GM20000 (cell line): ENCODE measurements at regions not wholly inside any gene's neighbourhood (a gene's known extent, or its start where the extent isn't known, plus 50 kb on each side); places are given as distances from the start of the nearest gene placed in this dataset.

Source experiments
- DNase-seq: peaks from one replicate; pipeline ENCODE4 v3.0.0; 2012; ENCODE audit warnings: low spot score
- TF ChIP-seq, protein P1 (sequence below): IDR thresholded peaks from 2 replicates; pipeline ENCODE4 v1.5.1; 2012; ENCODE audit warnings: mild to moderate bottlenecking, control low read depth; ENCODE audit errors: extremely low read depth, missing control alignments

DNA sequence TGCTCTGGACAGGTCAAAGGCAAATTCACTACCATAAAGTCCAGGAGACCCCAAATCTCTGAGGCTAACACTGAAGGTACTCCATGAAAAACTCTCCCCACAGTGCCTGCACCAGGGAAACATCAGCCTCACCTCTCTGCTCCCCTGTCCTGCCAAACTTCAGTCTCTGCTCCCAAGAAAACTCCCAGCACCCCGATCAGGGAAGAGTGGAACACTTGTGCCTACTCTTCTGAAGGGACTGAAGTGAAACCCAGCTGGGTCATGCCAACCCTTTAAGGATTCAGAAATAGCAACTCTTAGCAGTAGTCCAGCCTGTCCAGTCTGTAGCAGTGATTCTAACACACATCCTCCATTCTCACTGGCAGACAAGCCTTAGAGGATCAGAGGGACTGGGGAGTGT, 124.2 kb downstream of the FAM174B start:
- DNase-seq: no peak
- TF ChIP-seq, protein P1, sequence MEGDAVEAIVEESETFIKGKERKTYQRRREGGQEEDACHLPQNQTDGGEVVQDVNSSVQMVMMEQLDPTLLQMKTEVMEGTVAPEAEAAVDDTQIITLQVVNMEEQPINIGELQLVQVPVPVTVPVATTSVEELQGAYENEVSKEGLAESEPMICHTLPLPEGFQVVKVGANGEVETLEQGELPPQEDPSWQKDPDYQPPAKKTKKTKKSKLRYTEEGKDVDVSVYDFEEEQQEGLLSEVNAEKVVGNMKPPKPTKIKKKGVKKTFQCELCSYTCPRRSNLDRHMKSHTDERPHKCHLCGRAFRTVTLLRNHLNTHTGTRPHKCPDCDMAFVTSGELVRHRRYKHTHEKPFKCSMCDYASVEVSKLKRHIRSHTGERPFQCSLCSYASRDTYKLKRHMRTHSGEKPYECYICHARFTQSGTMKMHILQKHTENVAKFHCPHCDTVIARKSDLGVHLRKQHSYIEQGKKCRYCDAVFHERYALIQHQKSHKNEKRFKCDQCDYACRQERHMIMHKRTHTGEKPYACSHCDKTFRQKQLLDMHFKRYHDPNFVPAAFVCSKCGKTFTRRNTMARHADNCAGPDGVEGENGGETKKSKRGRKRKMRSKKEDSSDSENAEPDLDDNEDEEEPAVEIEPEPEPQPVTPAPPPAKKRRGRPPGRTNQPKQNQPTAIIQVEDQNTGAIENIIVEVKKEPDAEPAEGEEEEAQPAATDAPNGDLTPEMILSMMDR: no peak

DNA sequence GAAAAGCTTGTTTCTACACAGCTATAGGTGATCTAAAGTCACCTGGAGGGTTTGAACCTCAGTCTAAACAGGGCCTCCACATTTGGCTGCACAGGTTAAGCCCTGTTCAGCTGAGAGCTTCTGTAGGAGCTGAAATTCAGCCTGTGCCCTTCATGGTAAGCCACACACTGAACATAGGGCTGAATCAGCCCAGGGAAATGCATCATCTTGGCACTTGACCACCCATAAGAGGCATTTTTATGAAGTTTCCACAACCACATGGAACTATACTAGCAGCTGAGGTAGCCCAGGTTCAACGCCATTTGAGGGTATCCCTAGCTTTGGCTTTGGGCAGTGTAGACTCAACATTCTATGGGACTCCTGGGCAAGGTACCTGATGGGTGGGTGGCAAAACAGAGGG, 126.8 kb downstream of the FAM174B start:
- TF ChIP-seq, protein P1: no peak
- DNase-seq: no peak

DNA sequence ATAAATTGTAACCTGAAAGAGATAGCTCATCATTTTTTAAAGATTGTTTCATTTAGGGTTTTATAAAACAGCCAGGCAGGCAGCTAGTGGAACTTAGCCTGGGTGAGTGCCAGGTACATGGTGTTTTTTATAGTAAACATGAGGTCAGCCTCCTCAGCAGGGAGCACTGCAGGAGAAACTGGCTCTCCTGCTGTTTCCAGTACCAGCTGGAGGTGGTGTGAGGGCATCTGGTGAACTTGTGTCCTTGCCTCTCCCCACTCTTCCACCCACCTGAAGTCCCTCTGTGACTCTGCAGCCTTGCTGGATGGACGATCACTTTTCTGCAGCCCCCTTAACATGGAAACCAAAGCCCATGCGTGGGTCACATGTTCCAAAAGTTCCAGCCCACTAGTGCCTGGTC, 128.4 kb downstream of the FAM174B start:
- no peak for DNase-seq
- TF ChIP-seq, protein P1: no peak

DNA sequence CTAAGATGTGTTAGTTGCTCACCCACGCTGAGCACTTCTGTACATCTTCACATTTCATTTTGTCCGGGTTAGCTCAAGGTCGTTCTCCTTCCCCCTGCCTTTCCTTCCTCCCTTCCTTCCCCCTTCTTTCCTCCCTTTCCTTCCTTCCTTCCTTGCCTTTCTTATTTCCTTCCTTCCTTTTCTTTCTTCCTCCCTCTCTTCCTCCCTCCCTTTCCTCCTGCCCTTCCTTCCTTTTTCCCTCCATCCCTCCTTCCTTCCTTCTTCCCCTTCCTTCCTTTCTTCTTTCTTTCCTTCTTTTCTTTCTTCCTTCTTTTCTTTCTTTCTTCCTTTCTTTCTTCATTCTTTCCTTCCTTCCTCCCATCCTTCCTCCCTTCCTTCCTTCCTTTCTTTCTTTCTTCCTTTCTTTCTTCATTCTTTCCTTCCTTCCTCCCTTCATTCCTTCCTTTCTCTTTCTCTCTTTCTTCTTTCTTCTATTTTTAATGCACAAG, 129.8 kb downstream of the FAM174B start:
- DNase-seq: no peak
- TF ChIP-seq, protein P1: no peak

DNA sequence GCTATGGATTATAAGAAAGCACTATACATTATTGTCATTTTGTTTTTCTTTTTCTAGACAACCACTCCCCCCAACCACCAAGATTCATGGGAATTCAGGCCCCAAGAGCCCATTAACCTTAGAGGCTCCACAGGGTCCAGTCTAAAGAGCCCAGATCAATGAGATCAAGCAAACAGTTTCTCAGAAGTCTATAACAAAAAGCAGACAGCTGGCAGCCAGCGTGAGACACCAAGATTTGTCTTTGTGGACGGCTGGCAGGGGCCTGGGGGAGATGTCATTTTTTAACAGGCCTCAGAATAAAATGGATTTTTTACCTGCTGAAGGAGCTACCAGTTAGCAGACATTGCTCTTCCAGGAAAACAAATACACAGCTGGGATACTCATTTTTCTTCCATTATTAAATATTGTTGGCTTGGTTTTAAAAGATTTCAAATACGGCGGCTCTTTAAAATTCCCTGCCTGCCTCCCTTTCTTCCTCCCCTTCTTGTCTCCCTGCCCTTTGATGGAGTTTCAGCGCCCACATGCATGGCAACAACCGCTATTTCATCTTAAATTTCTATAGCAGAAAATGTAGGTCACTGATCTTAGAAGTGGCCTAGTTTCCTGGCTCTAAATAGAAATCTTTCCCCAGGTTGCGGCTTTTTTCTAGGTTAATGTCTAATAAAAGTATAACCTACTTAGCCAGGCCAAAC, 130.6 kb downstream of the FAM174B start:
- DNase-seq: no peak
- TF ChIP-seq, protein P1: no peak

DNA sequence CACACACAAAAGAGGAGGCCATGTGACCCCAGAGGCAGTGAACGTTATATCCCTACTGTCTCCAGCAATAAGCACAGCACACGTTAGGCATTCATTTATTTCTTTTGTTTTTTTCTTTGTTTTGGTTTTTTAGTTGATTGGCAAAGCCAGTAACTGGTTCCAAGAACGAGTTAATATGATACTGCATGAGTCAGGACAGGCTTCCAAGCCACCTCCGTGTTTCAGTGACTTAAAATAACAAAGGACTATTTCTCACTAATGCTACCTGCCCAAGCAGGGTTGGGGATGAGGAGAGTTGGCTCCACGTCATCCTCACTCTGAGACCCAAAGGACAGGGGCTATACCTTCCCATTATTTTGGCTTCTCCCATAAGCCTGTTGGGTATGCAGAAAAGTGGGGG, 130.5 kb downstream of the ST8SIA2 start:
- TF ChIP-seq, protein P1: no peak
- no peak for DNase-seq

DNA sequence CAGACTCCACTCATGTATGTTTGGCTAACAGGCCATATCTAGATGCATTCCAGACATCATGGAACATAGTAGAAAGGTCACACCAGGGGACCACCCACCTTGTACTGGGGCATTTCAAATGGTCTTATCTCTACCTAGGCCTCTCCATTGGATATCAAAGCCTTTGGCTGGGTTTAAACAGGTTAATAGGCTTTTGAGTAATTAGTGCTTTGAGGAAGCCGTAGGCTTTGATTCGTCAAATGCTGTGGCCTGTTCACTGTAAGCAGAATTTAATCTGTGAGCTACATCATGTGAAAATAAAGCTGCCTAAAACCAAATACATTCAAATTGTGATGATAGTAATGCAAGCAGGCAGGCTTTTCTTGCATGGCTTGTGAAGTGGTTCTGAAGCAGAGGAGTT, 129.5 kb downstream of the ST8SIA2 start:
- DNase-seq: no peak
- TF ChIP-seq, protein P1: no peak
